CD4-positive, alpha-beta T cell (primary cell): ENCODE measurements at regions not wholly inside any gene's neighbourhood (a gene's known extent, or its start where the extent isn't known, plus 50 kb on each side); places are given as distances from the start of the nearest gene placed in this dataset.

Experiments used
- ATAC-seq: fragments of 200-7000 bp; cut with Tn5 transposase; one replicate; pipeline ENCODE4 v1.10.0; 2022; ENCODE audit warnings: mild to moderate bottlenecking; ENCODE audit not compliant: poor library complexity
- CTCF ChIA-PET: fragments of 350-600 bp; sonication (Branson Sonifier 250); formaldehyde crosslinking; loops from one replicate; lab custom pipeline; 2021; ENCODE audit warnings: antibody characterized with exemption, inconsistent platforms; lab: Charles Lee
- POLR2A ChIA-PET: fragments of 350-600 bp; sonication (Branson Sonifier 250); formaldehyde crosslinking; loops from one replicate; lab custom pipeline; 2021; ENCODE audit warnings: antibody characterized with exemption, inconsistent platforms; lab: Charles Lee
- DNase-seq, 14 experiments: peaks; one replicate each; pipeline ENCODE4 v3.0.0-alpha.2; 2013 to 2020; ENCODE audit warnings: mixed read lengths in 2 of 14
- H3K27ac ChIP-seq, 2 donors: one replicate each; pipeline versions ENCODE4 v1.5.1 to v1.7.0; 2013; ENCODE audit warnings: low read length in 2 of 2, low read depth in 1 of 2, mild to moderate bottlenecking in 1 of 2
- H3K27me3 ChIP-seq, 2 experiments: 1 replicate in 1 of 2; 2 replicates in 1 of 2; pipeline versions ENCODE4 v1.6.1 to v1.7.0; 2013; ENCODE audit warnings: low read length in 2 of 2, control low read depth in 1 of 2, mild to moderate bottlenecking in 1 of 2, moderate library complexity in 1 of 2; ENCODE audit not compliant: insufficient read depth in 2 of 2, control insufficient read depth in 1 of 2
- H3K36me3 ChIP-seq: one replicate; pipeline ENCODE4 v1.6.1; 2013; ENCODE audit warnings: low read length, control low read depth; ENCODE audit not compliant: insufficient read depth
- H3K4me1 ChIP-seq: one replicate; pipeline ENCODE4 v1.6.1; 2013; ENCODE audit warnings: low read length, control low read depth; ENCODE audit not compliant: insufficient read depth
- H3K4me3 ChIP-seq: one replicate; pipeline ENCODE4 v1.5.1; 2013; ENCODE audit warnings: mild to moderate bottlenecking, low read length, moderate library complexity
- H3K9me3 ChIP-seq, 2 experiments: 1 replicate in 1 of 2; 2 replicates in 1 of 2; pipeline versions ENCODE4 v1.6.1 to v1.7.0; 2013; ENCODE audit warnings: low read length in 2 of 2, mild to moderate bottlenecking in 2 of 2, control low read depth in 1 of 2, moderate library complexity in 1 of 2; ENCODE audit not compliant: control insufficient read depth in 1 of 2, insufficient read depth in 1 of 2
- H3K27ac Mint-ChIP-seq: one replicate; pipeline ENCODE4 v1.8.0; 2020; ENCODE audit warnings: mixed read lengths
- H3K27me3 Mint-ChIP-seq: one replicate; pipeline ENCODE4 v1.8.0; 2021; ENCODE audit warnings: mixed read lengths
- H3K36me3 Mint-ChIP-seq: one replicate; pipeline ENCODE4 v1.8.0; 2021; ENCODE audit warnings: low read depth, mixed read lengths
- H3K4me1 Mint-ChIP-seq: one replicate; pipeline ENCODE4 v1.8.0; 2021; ENCODE audit warnings: low read depth, mixed read lengths
- H3K4me3 Mint-ChIP-seq: one replicate; pipeline ENCODE4 v1.8.0; 2020; ENCODE audit warnings: mild to moderate bottlenecking, mixed read lengths
- H3K9me3 Mint-ChIP-seq: one replicate; pipeline ENCODE4 v1.8.0; 2020; ENCODE audit warnings: mixed read lengths
- CTCF ChIP-seq: fragments of 200-600 bp; IDR thresholded peaks from one replicate; pipeline ENCODE4 v1.8.0; 2022; ENCODE audit warnings: antibody characterized with exemption, mild to moderate bottlenecking
- intact Hi-C, 2 experiments: fragments of 100-400 bp; cut with DNase I in 1 of 2; cut with micrococcal nuclease in 1 of 2; formaldehyde crosslinking; loops; one replicate each; pipeline versions ENCODE4 v1.15.1 to v1.9.0; 2023 to 2025; cut with DNase I, micrococcal nuclease

GRCh38 chr2:105175231-105175630, 66.3 kb upstream of the GPR45 start:
- peak in 1 of 14 experiments; percentile 37 for DNase-seq
- ChIA-PET CTCF (no interaction called here), POLR2A (no interaction called here)
- no peak for ATAC-seq
- peaks cover 5 to 12% of the 10 kb centered on the region in 2 experiments for H3K27me3 ChIP-seq
- no peaks in the 10 kb centered on the region for H3K36me3 ChIP-seq
- TF ChIP-seq CTCF = no peak
- Mint-ChIP-seq H3K27ac (no peak overlapping the region), H3K36me3 (no peaks in the 10 kb centered on the region), H3K4me3 (no peak overlapping the region), H3K9me3 (no peaks in the 10 kb centered on the region), H3K4me1 (no peaks in the 10 kb centered on the region), H3K27me3 (peaks cover 55% of the 10 kb centered on the region)
- no peaks in the 10 kb centered on the region for H3K4me1 ChIP-seq
- no peaks in the 10 kb centered on the region for H3K9me3 ChIP-seq
- intact Hi-C loops = no loop called here
- no peak overlapping the region for H3K27ac ChIP-seq
- no peak overlapping the region for H3K4me3 ChIP-seq

- intact Hi-C loops = no loop called here
- H3K27me3 Mint-ChIP-seq = peaks cover 50% of the 10 kb centered on the region
- no peaks in the 10 kb centered on the region for H3K9me3 ChIP-seq
- no peak for TF ChIP-seq CTCF
- ATAC-seq (no peak), DNase-seq (peak in 1 of 14 experiments; percentile 1)
- no peak overlapping the region for H3K4me3 Mint-ChIP-seq
- H3K4me1 ChIP-seq = no peaks in the 10 kb centered on the region
- H3K4me1 Mint-ChIP-seq = no peaks in the 10 kb centered on the region
- POLR2A ChIA-PET = no interaction called here
- no peaks in the 10 kb centered on the region for H3K9me3 Mint-ChIP-seq
- H3K27ac ChIP-seq = no peak overlapping the region
- no peaks in the 10 kb centered on the region for H3K36me3 Mint-ChIP-seq
- CTCF ChIA-PET = no interaction called here
- H3K27ac Mint-ChIP-seq = no peak overlapping the region
- H3K27me3 ChIP-seq = peaks cover 5 to 12% of the 10 kb centered on the region in 2 experiments
- H3K36me3 ChIP-seq = no peaks in the 10 kb centered on the region
- H3K4me3 ChIP-seq = no peak overlapping the region
Observed at GRCh38 chr2:105176429-105176828, 65.1 kb upstream of the GPR45 start.

- H3K27ac ChIP-seq = no peak overlapping the region
- DNase-seq = no peak
- H3K27me3 Mint-ChIP-seq = peaks cover 46% of the 10 kb centered on the region
- ATAC-seq = no peak
- CTCF ChIA-PET = no interaction called here
- no peak overlapping the region for H3K4me3 Mint-ChIP-seq
- H3K9me3 Mint-ChIP-seq = no peaks in the 10 kb centered on the region
- no peaks in the 10 kb centered on the region for H3K36me3 ChIP-seq
- no peak overlapping the region for H3K27ac Mint-ChIP-seq
- intact Hi-C loops = no loop called here
- no peaks in the 10 kb centered on the region for H3K4me1 Mint-ChIP-seq
- no peaks in the 10 kb centered on the region for H3K9me3 ChIP-seq
- no peak for TF ChIP-seq CTCF
- H3K36me3 Mint-ChIP-seq = no peaks in the 10 kb centered on the region
- no peak overlapping the region for H3K4me3 ChIP-seq
- POLR2A ChIA-PET = no interaction called here
- peaks cover 5 to 12% of the 10 kb centered on the region in 2 experiments for H3K27me3 ChIP-seq
- H3K4me1 ChIP-seq = no peaks in the 10 kb centered on the region
Observed at GRCh38 chr2:105177008-105177407, 64.5 kb upstream of the GPR45 start.
